Upper lobe of left lung (tissue), 6 donors: ENCODE measurements at regions not wholly inside any gene's neighbourhood (a gene's known extent, or its start where the extent isn't known, plus 50 kb on each side); places are given as distances from the start of the nearest gene placed in this dataset.

Experiments
- ATAC-seq, 2 donors: fragments of 200-7000 bp; cut with Tn5 transposase; one replicate each; pipeline ENCODE4 v1.9.1; 2022; ENCODE audit warnings: mild to moderate bottlenecking in 2 of 2, moderate library complexity in 2 of 2; ENCODE audit not compliant: low FRiP score in 2 of 2
- DNase-seq, 2 donors: peaks; one replicate each; pipeline ENCODE4 v3.0.0-alpha.2; 2019 to 2020
- H3K27ac ChIP-seq, 4 donors: fragments of 200-600 bp; sonication (generic); one replicate each; pipeline ENCODE4 v1.5.1; 2016 to 2019
- H3K27me3 ChIP-seq, 4 donors: fragments of 200-600 bp; sonication (generic); one replicate each; pipeline ENCODE4 v1.5.1; 2017 to 2019
- H3K36me3 ChIP-seq, 4 donors: fragments of 200-600 bp; sonication (generic); one replicate each; pipeline ENCODE4 v1.5.1; 2016 to 2019
- H3K4me1 ChIP-seq, 4 donors: fragments of 200-600 bp; sonication (generic); one replicate each; pipeline ENCODE4 v1.5.1; 2018 to 2019
- H3K4me3 ChIP-seq, 4 donors: fragments of 200-600 bp; sonication (generic); one replicate each; pipeline ENCODE4 v1.5.1; 2017 to 2019; ENCODE audit warnings: mild to moderate bottlenecking in 2 of 4, moderate library complexity in 1 of 4
- H3K9me3 ChIP-seq, 4 donors: fragments of 200-600 bp; sonication (generic); one replicate each; pipeline ENCODE4 v1.5.1; 2018 to 2019
- CTCF ChIP-seq, 6 experiments: fragments of 450-650 bp in 4 of 6; fragments of 200-600 bp in 2 of 6; sonication (generic) in 2 of 6; IDR thresholded peaks; one replicate each; pipeline ENCODE4 v1.5.1; 2016 to 2019; ENCODE audit warnings: antibody characterized with exemption in 6 of 6
- EP300 ChIP-seq, 4 donors: sonication (generic); formaldehyde crosslinking; IDR thresholded peaks; one replicate each; pipeline ENCODE4 v1.5.1; 2017; ENCODE audit warnings: antibody characterized with exemption in 4 of 4, control low read depth in 2 of 4
- POLR2A ChIP-seq, 4 donors: fragments of 450-650 bp; IDR thresholded peaks; one replicate each; pipeline ENCODE4 v1.5.1; 2016 to 2017; ENCODE audit warnings: antibody characterized with exemption in 4 of 4, mild to moderate bottlenecking in 2 of 4
- POLR2AphosphoS5 ChIP-seq, 2 donors: sonication (generic); formaldehyde crosslinking; IDR thresholded peaks; one replicate each; pipeline ENCODE4 v1.5.1; 2017; ENCODE audit warnings: antibody characterized with exemption in 2 of 2
- WGBS, 2 donors: methylation state at CpG; one replicate each; pipeline ENCODE4 v1.1.5; 2017 to 2018; 5-methylcytosine and 5-hydroxymethylcytosine counted together
- donor health status: DM: no; HTN: no; CAD: no; lungs with moderate emphysema.
- donor health status: DM: no; HTN: yes; CAD: no; lungs with severe emphysema.

- TF ChIP-seq EP300 (IDR thresholded peaks at IDR 0.05): no peak
- no peak for TF ChIP-seq CTCF (IDR thresholded peaks at IDR 0.05)
- TF ChIP-seq POLR2A (IDR thresholded peaks at IDR 0.05): no peak
- TF ChIP-seq POLR2AphosphoS5 (IDR thresholded peaks at IDR 0.05): no peak
- Histone ChIP-seq H3K9me3 (no peaks in the 10 kb centered on the region), H3K36me3 (no peaks in the 10 kb centered on the region), H3K27me3 (no peaks in the 10 kb centered on the region), H3K4me1 (no peaks in the 10 kb centered on the region), H3K27ac (no peak overlapping the region), H3K4me3 (no peak overlapping the region)
- 87 to 98% methylated on average over 4 to 6 of the region's 6 CpGs for WGBS, 2 donors
- no peak for ATAC-seq
- no peak for DNase-seq
Measured at GRCh38 chr14:100451264-100451663, 128.1 kb downstream of the SLC25A47 start.

GRCh38 chr14:100453930-100454329 is 130.8 kb downstream of the SLC25A47 start:
- H3K36me3 ChIP-seq: no peaks in the 10 kb centered on the region
- TF ChIP-seq POLR2AphosphoS5 (IDR thresholded peaks at IDR 0.05) (no peak), EP300 (IDR thresholded peaks at IDR 0.05) (no peak)
- H3K27me3 ChIP-seq: no peaks in the 10 kb centered on the region
- no peak overlapping the region for H3K4me3 ChIP-seq
- H3K4me1 ChIP-seq: no peaks in the 10 kb centered on the region
- ATAC-seq (no peak), DNase-seq (no peak)
- H3K9me3 ChIP-seq: no peaks in the 10 kb centered on the region
- WGBS, 2 donors: 66 to 67% methylated on average over 2 of the region's 2 CpGs
- H3K27ac ChIP-seq: no peak overlapping the region

GRCh38 chr14:100454437-100454836 is 131.3 kb downstream of the SLC25A47 start:
- H3K4me1 ChIP-seq: no peaks in the 10 kb centered on the region
- H3K36me3 ChIP-seq: no peaks in the 10 kb centered on the region
- DNase-seq (no peak), ATAC-seq (no peak)
- no peak overlapping the region for H3K4me3 ChIP-seq
- WGBS, 2 donors: 71 to 82% methylated on average over 1 of the region's 1 CpG
- no peaks in the 10 kb centered on the region for H3K27me3 ChIP-seq
- TF ChIP-seq EP300 (IDR thresholded peaks at IDR 0.05) (no peak), POLR2AphosphoS5 (IDR thresholded peaks at IDR 0.05) (no peak), CTCF (IDR thresholded peaks at IDR 0.05) (no peak), POLR2A (IDR thresholded peaks at IDR 0.05) (no peak)
- no peak overlapping the region for H3K27ac ChIP-seq
- H3K9me3 ChIP-seq: no peaks in the 10 kb centered on the region

GRCh38 chr14:100463937-100464336 is 123.3 kb downstream of the BEGAIN start:
- Histone ChIP-seq H3K27ac (no peak overlapping the region), H3K36me3 (peaks cover 0 to 6% (median 3%) of the 10 kb centered on the region in 4 donors), H3K4me1 (no peaks in the 10 kb centered on the region), H3K27me3 (no peaks in the 10 kb centered on the region), H3K4me3 (no peak overlapping the region), H3K9me3 (no peaks in the 10 kb centered on the region)
- ATAC-seq: no peak
- DNase-seq: no peak
- no peak for TF ChIP-seq POLR2AphosphoS5 (IDR thresholded peaks at IDR 0.05)
- no peak for TF ChIP-seq POLR2A (IDR thresholded peaks at IDR 0.05)
- TF ChIP-seq CTCF (IDR thresholded peaks at IDR 0.05): no peak
- TF ChIP-seq EP300 (IDR thresholded peaks at IDR 0.05): no peak
- WGBS, 2 donors: 96 to 99% methylated on average over 3 of the region's 3 CpGs

GRCh38 chr14:100466111-100466856 is 120.9 kb downstream of the BEGAIN start:
- DNase-seq: no peak
- no peaks in the 10 kb centered on the region for H3K9me3 ChIP-seq
- H3K36me3 ChIP-seq: peaks cover 0 to 12% (median 5%) of the 10 kb centered on the region in 4 donors
- no peaks in the 10 kb centered on the region for H3K4me1 ChIP-seq
- ATAC-seq: no peak
- no peaks in the 10 kb centered on the region for H3K27me3 ChIP-seq
- no peak overlapping the region for H3K27ac ChIP-seq
- H3K4me3 ChIP-seq: no peak overlapping the region
- TF ChIP-seq POLR2AphosphoS5 (IDR thresholded peaks at IDR 0.05) (no peak), CTCF (IDR thresholded peaks at IDR 0.05) (no peak), EP300 (IDR thresholded peaks at IDR 0.05) (no peak), POLR2A (IDR thresholded peaks at IDR 0.05) (no peak)
- 50 to 77% methylated on average over 3 to 9 of the region's 9 CpGs for WGBS, 2 donors
